ENCODE measurements at regions not wholly inside any gene's neighbourhood (a gene's known extent, or its start where the extent isn't known, plus 50 kb on each side); places are given as distances from the start of the nearest gene placed in this dataset.
"Not testable (repeated sequence)": the region's sequence is repeated elsewhere in the genome, so short reads cannot be mapped to it uniquely, and the experiment has no call there.

DNA sequence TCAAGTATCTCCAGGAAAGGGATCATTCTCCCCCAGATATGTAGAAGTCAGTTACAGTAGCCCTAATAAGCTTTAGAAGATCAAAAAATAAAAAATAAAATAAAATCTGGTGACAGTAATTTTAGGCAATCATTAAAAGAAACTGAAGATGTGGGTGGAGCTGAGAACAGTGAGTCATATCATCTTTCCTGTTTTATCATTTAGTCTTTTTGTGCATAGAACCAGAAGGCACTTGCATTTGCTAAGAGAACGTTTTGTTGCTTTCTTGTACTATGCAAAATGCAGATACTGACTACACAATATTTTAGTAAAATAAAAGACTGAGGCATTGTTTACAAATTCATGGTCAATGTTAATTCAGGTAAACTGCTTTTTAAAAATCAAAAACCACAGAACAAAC, 497.4 kb upstream of the EPHA7 start:
- ATAC-seq = no peak
- intact Hi-C loops (cut with DNase I) = no loop called here

DNA sequence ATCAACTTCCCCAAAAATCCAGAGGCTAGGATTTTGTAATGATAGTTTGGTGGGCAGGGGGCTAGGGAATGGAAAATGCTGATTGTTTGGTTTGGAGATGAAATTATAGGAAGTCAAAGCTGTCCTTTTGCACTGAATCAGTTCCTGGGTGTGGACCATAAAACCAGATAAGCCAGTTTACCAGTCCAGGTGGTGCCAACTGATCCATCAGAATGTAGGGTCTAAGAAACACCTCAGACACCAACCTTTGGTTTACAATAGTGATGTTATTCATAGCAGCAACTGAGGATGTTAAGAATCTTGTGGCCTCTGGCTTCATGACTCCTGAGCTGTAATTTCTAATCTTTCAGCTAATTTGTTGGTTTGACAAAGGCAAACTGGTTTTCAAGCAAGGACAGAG, 496.6 kb upstream of the EPHA7 start:
- ATAC-seq (no peak), DNase-seq (no peak)
- intact Hi-C loops (cut with DNase I) = no loop called here

More for the DNA sequence above, 497.4 kb upstream of the EPHA7 start:
- no peak for DNase-seq

DNA sequence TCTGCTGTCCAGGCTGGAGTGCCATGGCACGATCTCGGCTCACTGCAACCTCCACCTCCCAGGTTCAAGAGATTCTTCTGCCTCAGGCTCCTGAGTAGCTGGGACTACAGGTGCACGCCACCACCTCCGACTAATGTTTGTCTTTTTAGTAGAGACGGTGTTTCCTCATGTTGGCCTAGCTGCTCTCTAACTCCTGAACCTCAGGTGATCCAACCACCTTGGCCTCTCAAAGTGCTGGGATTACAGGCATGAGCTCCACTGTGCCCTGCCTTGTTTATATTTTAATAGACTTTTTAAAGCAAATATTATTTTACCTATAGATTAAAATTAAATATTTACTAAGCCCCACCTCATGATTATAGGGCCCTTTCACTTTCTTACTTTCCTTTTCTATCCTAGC, 483.2 kb upstream of the EPHA7 start:
- DNase-seq = no peak
- ATAC-seq = no peak
- intact Hi-C loops (cut with DNase I) = no loop called here

DNA sequence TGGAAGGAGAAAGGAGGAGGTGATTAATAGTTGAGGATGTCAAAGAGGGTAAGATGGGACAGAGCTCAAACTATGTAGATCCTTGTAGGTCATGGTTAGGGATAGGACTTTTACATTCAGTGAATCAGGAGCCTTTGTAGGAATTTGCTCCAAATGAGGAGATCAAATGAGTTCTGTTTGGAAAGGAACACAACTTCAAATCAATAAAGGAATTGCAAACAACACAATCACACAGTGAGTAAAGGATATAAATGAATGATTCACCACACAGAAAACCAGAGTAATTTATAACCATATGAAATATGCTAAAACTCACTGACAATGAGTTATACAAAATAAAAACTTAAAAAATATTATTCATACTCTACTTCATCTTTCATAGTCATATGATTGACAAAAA, 480.8 kb upstream of the EPHA7 start:
- DNase-seq (no peak), ATAC-seq (no peak)
- intact Hi-C loops (cut with DNase I) = no loop called here

DNA sequence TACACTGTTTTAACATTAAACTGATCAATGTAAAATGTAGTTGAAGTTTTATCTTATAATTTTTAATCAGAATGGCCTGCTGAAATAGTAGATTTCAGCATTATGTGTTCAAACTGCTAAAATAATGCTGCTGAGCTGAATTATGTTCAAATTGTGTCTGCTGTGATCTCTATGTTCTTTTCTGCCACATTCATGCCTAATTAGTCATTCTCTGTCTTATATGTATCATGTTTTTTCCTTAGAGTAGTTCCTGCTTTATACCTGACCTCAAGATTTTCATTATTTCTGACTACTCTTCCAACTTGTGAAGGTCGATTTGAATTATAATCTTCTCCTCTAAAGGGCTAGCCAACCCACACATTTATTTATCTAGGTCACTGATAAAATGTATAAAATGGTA, 476.7 kb upstream of the EPHA7 start:
- ATAC-seq (no peak), DNase-seq (no peak)
- intact Hi-C loops (cut with DNase I) = no loop called here

DNA sequence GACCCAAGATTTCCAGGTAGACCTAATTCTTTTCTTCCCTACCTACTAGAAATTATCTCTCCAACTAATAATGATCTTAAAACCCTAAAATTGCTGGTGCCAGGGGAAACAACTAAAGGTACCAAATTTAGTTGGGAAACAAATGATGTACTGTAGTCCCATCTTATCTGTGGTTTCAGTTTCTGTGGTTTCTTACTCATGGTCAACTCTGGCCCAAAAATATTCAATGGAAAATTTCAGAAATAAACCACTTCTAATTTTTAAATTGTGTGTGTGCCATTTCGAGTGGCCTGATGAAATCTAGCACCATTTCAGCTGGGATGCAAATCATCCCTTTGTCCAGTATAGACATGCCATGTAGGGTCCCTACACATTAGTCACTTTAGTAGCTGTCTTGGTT, 475.2 kb upstream of the EPHA7 start:
- ATAC-seq = no peak
- intact Hi-C loops (cut with DNase I) = no loop called here
- no peak for DNase-seq

DNA sequence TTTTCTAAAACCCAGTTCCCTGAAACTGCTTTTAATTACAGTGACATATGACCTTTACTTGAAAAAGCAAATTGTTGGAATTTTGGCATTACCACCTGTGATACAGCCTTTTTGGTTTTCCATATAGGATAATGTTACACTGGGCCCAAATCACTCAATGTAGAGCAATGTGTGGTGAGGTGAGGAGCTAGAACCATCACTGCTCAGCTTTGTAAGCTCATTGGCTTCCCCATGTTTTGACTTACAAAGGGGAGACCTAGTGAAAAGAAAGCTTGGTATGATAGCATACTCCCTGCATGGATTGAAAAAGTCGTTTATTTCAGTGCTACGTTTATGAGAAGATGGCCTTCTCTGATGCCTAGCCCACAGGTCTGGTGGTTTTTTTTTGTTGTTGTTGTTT, 470.4 kb upstream of the EPHA7 start:
- intact Hi-C loops (cut with DNase I) = no loop called here
- no peak for ATAC-seq
- DNase-seq = no peak

DNA sequence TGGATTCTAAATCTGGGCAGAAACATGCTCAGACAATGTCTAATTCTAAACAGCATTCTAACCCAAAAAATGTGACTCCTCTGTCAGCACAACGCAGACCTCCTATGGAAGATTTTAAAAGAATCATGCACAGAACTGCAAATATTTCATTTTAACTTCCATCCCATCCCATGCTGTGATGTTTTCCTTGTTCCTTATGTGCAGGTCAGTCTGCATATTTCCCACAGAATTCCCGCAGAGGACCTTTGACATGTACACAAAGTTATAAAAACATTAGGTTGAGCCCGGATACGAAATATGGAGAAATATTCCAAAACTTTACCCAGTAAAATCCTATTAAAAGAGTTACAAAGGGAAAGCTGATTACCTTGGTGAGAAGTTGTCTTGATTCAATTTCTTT, 467.1 kb upstream of the EPHA7 start:
- intact Hi-C loops (cut with DNase I) = no loop called here
- ATAC-seq (no peak), DNase-seq (no peak)

DNA sequence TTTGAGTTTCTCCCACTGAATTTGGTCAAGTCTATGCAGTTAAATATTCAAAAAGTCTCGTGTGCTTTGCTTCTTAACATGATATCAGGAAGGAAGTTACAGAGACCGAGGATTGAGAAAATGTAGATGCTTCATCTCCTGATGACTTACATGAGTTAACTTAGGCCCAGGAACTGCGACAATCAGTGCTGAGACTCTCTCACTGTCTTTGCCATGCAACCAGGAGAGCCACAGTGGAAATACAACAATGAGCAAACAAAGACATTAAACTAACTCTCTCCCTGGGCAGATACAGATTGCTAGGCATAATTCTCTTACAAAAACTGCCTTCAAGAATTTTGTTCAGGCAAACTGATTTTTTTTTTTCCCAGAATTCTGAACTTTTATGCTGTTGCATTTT, 440.6 kb upstream of the EPHA7 start:
- intact Hi-C loops (cut with DNase I) = no loop called here
- ATAC-seq = no peak

DNA sequence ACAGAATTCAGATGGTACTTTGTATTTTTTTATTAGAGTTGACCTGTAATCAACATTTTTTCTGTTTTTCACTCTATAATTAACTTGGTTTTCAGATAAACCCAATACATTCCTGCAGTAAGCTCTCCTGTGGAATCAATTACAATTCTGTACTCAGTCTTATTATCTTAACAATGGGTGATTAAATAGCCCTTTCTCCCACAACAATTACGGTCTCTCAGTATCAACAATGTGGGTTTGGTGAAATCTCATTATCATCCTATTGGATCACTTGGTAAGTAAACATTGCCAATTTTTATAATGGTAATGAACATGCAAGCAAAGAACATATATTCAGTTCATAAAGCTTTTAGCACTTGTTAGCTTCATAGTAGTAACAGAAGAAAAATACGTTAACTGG, 438.9 kb upstream of the EPHA7 start:
- DNase-seq = no peak
- intact Hi-C loops (cut with DNase I) = no loop called here

More for the DNA sequence above, 440.6 kb upstream of the EPHA7 start:
- no peak for DNase-seq

DNA sequence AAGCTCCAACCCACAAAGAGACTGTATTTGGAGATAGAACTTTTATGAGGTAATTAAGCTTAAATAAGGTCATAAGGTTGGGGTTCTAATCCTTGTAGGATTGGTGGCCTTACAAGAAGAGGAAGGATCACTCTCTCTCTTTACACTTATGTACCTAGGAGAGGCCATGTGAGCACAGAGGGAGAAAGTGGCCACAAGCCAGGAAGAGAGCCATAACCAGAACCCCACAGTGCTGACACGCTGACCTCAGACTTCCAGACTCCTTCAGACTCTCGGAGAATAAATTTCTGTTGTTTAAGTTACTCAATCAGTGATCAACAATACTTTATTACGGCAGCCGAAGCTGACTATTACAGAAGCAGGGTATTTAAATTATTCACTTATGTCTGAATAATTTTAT, 430.5 kb upstream of the EPHA7 start:
- DNase-seq = no peak
- ATAC-seq = no peak
- intact Hi-C loops (cut with DNase I) = no loop called here

More for the DNA sequence above, 438.9 kb upstream of the EPHA7 start:
- ATAC-seq = no peak

DNA sequence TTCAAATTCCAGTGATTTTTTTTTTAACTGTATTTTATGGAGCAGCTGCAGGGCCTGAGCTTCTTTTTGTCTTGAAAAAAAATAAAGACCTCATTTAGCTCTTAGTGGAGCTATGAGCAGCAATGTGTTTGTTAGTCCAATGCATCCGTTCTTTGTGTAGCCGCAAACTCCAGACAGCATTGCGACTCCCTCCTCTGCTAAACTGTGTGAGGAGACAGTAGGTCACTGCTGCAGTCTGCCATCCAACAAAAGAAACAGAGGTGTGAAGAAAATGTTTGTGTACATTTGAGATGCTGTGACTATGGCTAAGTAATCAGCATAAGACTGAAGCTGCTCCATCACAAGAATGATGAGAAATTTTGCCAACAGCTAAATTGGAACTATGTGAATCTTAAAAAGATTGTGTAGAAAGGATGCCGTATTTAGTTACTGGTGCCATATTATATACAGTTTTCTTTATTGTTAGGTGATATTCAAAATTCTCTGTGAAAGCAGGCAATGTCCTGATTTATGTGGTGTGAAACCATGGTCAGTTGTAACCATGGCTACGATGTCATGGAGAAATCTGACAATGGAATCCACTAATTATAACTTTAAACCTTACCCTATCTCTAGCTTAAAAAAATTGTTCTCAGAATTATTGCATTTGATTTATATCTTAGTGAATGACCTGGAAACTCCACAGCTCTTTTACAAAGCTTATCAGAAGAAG, 428.8 kb upstream of the EPHA7 start:
- intact Hi-C loops (cut with DNase I) = no loop called here
- ATAC-seq (no peak), DNase-seq (no peak)

DNA sequence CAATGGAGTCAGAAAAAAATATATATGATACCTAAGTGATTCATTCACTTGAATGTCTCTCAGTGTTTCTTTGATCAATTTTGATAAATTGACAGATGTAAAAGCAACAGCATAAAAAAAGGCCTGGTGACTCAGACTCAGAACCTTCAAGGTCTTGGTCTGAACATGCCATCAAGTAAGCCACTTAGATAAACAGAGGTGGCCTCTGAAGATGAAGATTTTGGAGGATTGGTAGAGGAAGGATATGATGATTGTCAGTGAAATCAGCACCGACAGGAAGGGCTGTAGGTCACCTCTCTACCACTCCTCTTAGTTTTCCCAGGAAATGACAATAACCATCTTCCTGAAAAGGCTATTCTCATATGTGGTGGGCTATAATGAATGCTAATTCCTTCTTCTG, 422.8 kb upstream of the EPHA7 start:
- no peak for DNase-seq
- intact Hi-C loops (cut with DNase I) = no loop called here

DNA sequence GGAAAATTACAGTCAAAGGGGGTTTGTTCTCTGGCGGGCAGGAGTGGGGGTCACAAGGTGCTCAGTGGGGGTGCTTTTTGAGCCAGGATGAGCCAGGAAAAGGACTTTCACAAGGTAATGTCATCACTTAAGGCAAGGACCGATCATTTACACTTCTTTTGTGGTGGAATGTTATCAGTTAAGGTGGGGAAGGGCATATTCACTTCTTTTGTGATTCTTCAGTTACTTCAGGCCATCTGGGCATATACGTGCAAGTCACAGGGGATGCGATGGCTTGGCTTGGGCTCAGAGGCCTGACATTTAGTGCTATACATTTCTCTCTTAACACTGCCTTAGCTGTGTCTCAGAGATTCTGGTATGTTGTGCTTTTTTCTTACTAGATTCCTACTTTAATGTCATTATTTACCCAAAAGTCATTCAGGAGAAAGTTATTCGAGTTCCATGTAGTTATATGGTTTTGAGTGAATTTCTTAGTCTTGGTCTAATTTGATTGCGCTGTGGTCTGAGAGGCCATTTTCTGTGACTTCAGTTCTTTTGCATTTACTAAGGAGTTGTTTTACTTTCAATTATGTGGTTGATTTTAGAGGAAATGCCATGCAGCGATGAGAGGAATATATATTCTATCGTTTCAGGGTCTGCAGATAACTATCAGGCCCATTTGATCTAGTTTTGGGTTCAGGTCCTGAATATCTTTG, 416.2 kb upstream of the EPHA7 start:
- DNase-seq; ATAC-seq; intact Hi-C loops (cut with DNase I): not testable (repeated sequence)

More for the DNA sequence above, 422.8 kb upstream of the EPHA7 start:
- ATAC-seq = no peak

DNA sequence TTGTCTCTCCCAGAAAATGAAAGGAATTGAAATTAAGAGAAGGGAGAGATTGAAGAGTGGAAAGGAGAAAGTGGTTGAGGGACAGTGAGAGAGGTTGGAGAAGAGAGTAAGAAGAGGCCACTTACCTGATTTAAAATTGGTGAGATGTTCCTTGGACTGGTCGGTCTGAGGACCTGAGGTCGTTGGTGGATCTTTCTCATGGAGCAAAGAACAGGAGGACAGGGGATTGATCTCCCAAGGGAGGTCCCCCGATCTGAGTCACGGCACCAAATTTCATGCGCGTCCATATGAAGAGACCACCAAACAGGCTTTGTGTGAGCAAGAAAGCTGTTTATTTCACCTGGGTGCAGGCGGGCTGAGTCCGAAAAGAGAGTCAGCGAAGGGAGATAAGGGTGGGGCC, 415.7 kb upstream of the EPHA7 start:
- ATAC-seq; DNase-seq; intact Hi-C loops (cut with DNase I): not testable (repeated sequence)

DNA sequence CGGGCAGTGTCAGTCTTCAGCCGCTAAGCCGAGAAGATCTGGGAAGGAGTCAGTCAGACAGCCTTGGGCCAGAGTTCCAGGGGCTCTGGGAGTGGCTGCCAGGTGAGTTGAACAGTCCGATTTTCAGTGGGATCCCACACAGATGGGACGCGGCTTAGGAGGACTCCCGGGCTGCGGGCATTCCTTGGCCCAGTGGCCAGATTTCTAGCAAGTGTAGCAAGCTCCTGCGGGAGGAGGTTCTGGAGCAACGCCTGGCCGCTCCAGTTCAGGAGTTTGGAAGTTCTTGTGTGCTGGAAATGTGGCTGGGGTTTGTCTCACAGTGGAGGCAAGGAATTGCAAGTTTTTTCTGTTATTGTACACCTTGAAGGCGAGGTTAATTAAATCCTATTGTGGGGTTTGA, 414.0 kb upstream of the EPHA7 start:
- intact Hi-C loops (cut with DNase I); DNase-seq; ATAC-seq: not testable (repeated sequence)

DNA sequence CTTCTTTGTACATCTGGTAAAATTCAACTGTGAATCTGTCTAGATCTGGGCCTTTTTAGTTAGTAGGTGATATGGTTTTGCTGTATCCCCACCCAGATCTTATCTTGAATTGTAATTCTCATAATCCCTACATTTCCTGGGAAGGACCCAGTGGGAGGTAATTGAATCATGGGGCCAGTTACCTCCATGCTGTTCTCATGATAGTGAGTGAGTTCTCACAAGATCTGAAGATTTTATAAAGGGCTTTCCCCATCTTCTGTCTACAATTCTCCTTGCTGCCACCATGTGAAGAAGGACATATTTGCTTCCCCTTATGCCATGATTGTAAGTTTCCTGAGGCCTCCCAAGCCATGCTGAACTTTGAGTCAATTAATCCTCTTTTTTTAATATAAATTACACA, 410.4 kb upstream of the EPHA7 start:
- DNase-seq; ATAC-seq; intact Hi-C loops (cut with DNase I): not testable (repeated sequence)

DNA sequence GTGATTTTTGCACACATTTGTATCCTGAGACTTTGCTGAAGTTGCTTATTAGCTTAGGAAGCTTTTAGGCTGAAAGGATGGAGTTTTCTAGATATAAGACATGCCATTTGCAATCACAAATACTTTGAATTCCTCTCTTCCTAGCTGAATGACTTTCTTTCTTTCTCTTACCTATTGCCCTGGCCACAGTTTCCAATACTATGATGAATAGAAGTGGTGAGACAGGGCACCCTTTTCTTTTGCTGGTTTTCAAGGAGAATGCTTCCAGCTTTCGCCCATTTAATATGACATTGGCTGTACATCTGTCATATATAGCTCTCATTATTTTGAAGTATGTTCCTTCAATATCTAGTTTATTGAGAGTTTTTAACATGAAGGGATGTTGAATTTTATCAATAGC, 409.6 kb upstream of the EPHA7 start:
- intact Hi-C loops (cut with DNase I) = no loop called here
- DNase-seq = no peak

DNA sequence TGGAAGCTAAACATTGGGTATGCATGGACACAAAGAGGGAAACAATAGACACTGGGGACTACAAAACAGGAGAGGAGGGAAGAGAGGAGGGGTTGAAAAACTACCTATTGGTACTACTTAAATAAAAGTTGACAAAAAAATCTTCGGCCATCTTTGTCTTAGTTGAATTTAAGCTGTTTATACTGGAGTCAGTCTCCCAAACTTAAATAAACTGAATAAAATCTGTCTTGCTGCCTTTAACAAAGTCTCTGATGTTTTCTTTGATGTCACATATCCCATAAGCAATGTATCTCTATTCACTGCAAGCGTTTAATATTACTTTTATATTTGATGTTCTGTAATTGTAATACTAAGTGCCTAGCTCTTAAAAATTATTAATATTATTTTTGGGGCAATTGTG, 409.2 kb upstream of the EPHA7 start:
- DNase-seq (no peak), ATAC-seq (no peak)
- intact Hi-C loops (cut with DNase I) = no loop called here

More for the DNA sequence above, 409.6 kb upstream of the EPHA7 start:
- no peak for ATAC-seq

DNA sequence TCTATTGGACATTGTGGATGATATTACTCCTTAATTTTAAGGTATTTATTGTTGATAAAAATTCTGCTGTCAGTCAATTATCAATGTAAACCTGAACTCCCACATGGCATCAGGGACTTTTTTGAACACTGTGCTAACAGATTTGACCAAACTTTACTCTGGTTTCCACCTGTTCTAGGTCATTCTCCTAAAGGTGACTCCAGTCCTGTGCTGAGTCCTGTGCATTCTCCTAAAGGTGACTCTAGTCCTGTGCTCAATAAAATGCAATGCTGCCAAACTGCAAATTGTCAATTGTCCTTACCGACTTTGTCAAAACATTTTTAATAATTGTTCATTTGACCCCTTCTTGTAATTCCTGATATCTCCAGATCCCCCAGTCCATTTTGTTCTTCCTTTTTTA, 408.4 kb upstream of the EPHA7 start:
- intact Hi-C loops (cut with DNase I) = no loop called here
- ATAC-seq = no peak
- no peak for DNase-seq

DNA sequence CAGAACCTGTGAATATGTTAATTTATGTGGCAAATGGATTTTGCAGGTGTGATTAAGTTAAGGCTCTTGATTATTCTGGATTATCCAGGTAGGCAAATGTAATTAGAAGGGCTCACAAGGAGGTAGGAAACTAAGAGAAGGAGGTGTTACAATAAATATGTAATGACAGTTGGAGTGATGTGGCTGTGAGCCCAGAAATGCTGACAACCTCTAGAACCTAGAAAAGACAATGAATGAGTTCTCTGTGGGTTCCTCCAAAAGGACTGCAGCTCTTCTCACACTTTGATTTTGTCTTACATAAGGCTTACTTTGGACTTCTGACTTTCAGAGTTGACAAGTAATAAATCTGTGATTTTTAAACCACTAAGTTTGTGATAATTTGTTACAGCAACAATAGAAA, 406.6 kb upstream of the EPHA7 start:
- DNase-seq = no peak
- intact Hi-C loops (cut with DNase I) = no loop called here
- no peak for ATAC-seq

Measured in left cardiac atrium (tissue), 4 donors.